ENCODE measurements at regions not wholly inside any gene's neighbourhood (a gene's known extent, or its start where the extent isn't known, plus 50 kb on each side); places are given as distances from the start of the nearest gene placed in this dataset.

- no peak overlapping the region for H3K27ac ChIP-seq (ENCODE audit: low read depth, low read length, poor library complexity, severe bottlenecking)
- H3K4me3 ChIP-seq (ENCODE audit: low read depth, low read length, poor library complexity, severe bottlenecking), result no peak overlapping the region
- H3K9ac ChIP-seq (ENCODE audit: low read length), result no peak overlapping the region
- H3F3A ChIP-seq (ENCODE audit: insufficient read depth, low read length), result no peaks in the 10 kb centered on the region
- H3K36me3 ChIP-seq (ENCODE audit: insufficient read depth, low read length), result no peaks in the 10 kb centered on the region
- TF ChIP-seq CTCF (IDR thresholded peaks at IDR 0.05; ENCODE audit: low read length), result no peak
- TF ChIP-seq EZH2 (IDR thresholded peaks at IDR 0.05; ENCODE audit: borderline replicate concordance, low read length), result no peak
- H3K27me3 ChIP-seq (ENCODE audit: insufficient read depth, low read length), result no peaks in the 10 kb centered on the region
- H3K9me2 ChIP-seq (ENCODE audit: low read depth, low read length), result no peaks in the 10 kb centered on the region
- H2AFZ ChIP-seq (ENCODE audit: low read length), result no peak overlapping the region
- no peaks in the 10 kb centered on the region for H4K20me1 ChIP-seq (ENCODE audit: insufficient read depth, low read length)
- H3K9me3 ChIP-seq (ENCODE audit: low read length), result no peaks in the 10 kb centered on the region
- H3K79me2 ChIP-seq (ENCODE audit: insufficient read depth, low read length), result no peaks in the 10 kb centered on the region
- H3K4me1 ChIP-seq (ENCODE audit: insufficient read depth, low read length, severe bottlenecking), result no peaks in the 10 kb centered on the region
- no peak overlapping the region for H3K4me2 ChIP-seq (ENCODE audit: low read length)
Observed at GRCh38 chr11:134932761-134933160, 520.7 kb upstream of the B3GAT1 start.

- H4K20me1 ChIP-seq (ENCODE audit: insufficient read depth, low read length), result no peaks in the 10 kb centered on the region
- no peak overlapping the region for H3K27ac ChIP-seq (ENCODE audit: low read depth, low read length, poor library complexity, severe bottlenecking)
- H3K4me3 ChIP-seq (ENCODE audit: low read depth, low read length, poor library complexity, severe bottlenecking), result no peak overlapping the region
- no peak overlapping the region for H2AFZ ChIP-seq (ENCODE audit: low read length)
- no peaks in the 10 kb centered on the region for H3F3A ChIP-seq (ENCODE audit: insufficient read depth, low read length)
- no peaks in the 10 kb centered on the region for H3K79me2 ChIP-seq (ENCODE audit: insufficient read depth, low read length)
- no peak for TF ChIP-seq CTCF (IDR thresholded peaks at IDR 0.05; ENCODE audit: low read length)
- no peak for TF ChIP-seq EZH2 (IDR thresholded peaks at IDR 0.05; ENCODE audit: borderline replicate concordance, low read length)
- no peaks in the 10 kb centered on the region for H3K4me1 ChIP-seq (ENCODE audit: insufficient read depth, low read length, severe bottlenecking)
- no peaks in the 10 kb centered on the region for H3K27me3 ChIP-seq (ENCODE audit: insufficient read depth, low read length)
- no peaks in the 10 kb centered on the region for H3K9me2 ChIP-seq (ENCODE audit: low read depth, low read length)
- H3K9ac ChIP-seq (ENCODE audit: low read length), result no peak overlapping the region
- no peaks in the 10 kb centered on the region for H3K9me3 ChIP-seq (ENCODE audit: low read length)
- no peak overlapping the region for H3K4me2 ChIP-seq (ENCODE audit: low read length)
- H3K36me3 ChIP-seq (ENCODE audit: insufficient read depth, low read length), result no peaks in the 10 kb centered on the region
Observed at GRCh38 chr11:134925432-134925831, 513.4 kb upstream of the B3GAT1 start.

GRCh38 chr11:134923441-134923840 is 511.4 kb upstream of the B3GAT1 start:
- Histone ChIP-seq H2AFZ (ENCODE audit: low read length) (no peak overlapping the region), H3F3A (ENCODE audit: insufficient read depth, low read length) (no peaks in the 10 kb centered on the region), H3K9me3 (ENCODE audit: low read length) (no peaks in the 10 kb centered on the region), H3K9ac (ENCODE audit: low read length) (no peak overlapping the region), H3K27ac (ENCODE audit: low read depth, low read length, poor library complexity, severe bottlenecking) (no peak overlapping the region), H3K79me2 (ENCODE audit: insufficient read depth, low read length) (no peaks in the 10 kb centered on the region), H3K4me3 (ENCODE audit: low read depth, low read length, poor library complexity, severe bottlenecking) (no peak overlapping the region), H3K4me2 (ENCODE audit: low read length) (no peak overlapping the region), H3K27me3 (ENCODE audit: insufficient read depth, low read length) (no peaks in the 10 kb centered on the region), H3K4me1 (ENCODE audit: insufficient read depth, low read length, severe bottlenecking) (no peaks in the 10 kb centered on the region), H4K20me1 (ENCODE audit: insufficient read depth, low read length) (no peaks in the 10 kb centered on the region), H3K9me2 (ENCODE audit: low read depth, low read length) (no peaks in the 10 kb centered on the region), H3K36me3 (ENCODE audit: insufficient read depth, low read length) (no peaks in the 10 kb centered on the region)
- TF ChIP-seq CTCF (IDR thresholded peaks at IDR 0.05; ENCODE audit: low read length), result no peak
- no peak for TF ChIP-seq EZH2 (IDR thresholded peaks at IDR 0.05; ENCODE audit: borderline replicate concordance, low read length)

Measured in OCI-LY1 (cell line).